ENCODE measurements at regions not wholly inside any gene's neighbourhood (a gene's known extent, or its start where the extent isn't known, plus 50 kb on each side); places are given as distances from the start of the nearest gene placed in this dataset.

DNA sequence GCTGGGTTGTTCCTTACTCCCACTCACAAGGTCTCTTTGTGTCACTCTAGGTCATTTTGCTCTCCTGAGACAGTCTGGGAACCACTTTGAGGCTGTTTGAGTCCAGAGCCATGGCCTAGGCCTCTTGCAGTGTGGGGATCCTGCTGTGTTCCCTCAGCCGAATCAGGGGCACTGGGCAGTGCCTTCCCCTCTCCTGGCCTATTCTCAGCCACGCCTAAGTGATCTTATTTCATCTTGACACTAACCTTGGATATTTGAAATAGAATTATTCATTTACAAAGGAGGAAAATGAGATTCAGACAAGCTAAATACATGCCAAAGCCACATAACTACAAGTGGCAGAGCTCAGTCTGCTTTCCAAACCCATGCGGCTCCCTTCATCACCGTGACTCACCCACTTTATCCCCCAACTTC lies 557.2 kb upstream of the TBL1XR1 start:
- Histone ChIP-seq H3K27ac (peak overlapping the region; percentile 89), H3K79me2 (peaks cover 68% of the 10 kb centered on the region), H3K9me3 (ENCODE audit: control insufficient read depth, low read length) (no peaks in the 10 kb centered on the region), H3K9ac (no peak overlapping the region), H3K36me3 (ENCODE audit: control insufficient read depth, insufficient read depth, low read length) (no peaks in the 10 kb centered on the region), H3K27me3 (ENCODE audit: control insufficient read depth, insufficient read depth, low read length) (no peaks in the 10 kb centered on the region), H3K4me2 (ENCODE audit: low read length) (no peak overlapping the region), H3K4me1 (peaks cover 86% of the 10 kb centered on the region), H3K4me3 (ENCODE audit: low read depth, low read length) (no peak overlapping the region), H2AFZ (peak overlapping the region; percentile 40)
- TF ChIP-seq, protein P1, sequence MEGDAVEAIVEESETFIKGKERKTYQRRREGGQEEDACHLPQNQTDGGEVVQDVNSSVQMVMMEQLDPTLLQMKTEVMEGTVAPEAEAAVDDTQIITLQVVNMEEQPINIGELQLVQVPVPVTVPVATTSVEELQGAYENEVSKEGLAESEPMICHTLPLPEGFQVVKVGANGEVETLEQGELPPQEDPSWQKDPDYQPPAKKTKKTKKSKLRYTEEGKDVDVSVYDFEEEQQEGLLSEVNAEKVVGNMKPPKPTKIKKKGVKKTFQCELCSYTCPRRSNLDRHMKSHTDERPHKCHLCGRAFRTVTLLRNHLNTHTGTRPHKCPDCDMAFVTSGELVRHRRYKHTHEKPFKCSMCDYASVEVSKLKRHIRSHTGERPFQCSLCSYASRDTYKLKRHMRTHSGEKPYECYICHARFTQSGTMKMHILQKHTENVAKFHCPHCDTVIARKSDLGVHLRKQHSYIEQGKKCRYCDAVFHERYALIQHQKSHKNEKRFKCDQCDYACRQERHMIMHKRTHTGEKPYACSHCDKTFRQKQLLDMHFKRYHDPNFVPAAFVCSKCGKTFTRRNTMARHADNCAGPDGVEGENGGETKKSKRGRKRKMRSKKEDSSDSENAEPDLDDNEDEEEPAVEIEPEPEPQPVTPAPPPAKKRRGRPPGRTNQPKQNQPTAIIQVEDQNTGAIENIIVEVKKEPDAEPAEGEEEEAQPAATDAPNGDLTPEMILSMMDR (IDR thresholded peaks at IDR 0.05): no peak

DNA sequence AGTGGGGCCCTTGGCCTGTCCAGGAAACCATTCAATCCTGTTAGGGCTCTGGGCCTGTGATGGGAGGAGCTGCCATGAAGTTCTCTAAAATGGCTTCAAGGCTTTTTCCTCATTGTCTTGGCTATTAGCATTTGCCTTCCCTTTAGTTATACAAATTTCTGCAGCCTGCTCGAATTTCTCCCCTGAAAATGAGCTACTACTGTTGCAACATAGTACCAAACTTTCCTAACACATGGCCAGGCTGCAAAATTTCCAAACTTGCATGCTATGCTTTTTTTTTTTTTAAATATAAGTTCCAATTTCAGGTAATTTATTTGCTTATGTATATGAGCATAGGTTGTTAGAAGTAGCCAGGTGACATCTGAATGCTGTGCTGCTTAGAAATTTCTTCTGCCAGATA lies 560.8 kb upstream of the TBL1XR1 start:
- Histone ChIP-seq H2AFZ (no peak overlapping the region), H3K9me3 (ENCODE audit: control insufficient read depth, low read length) (no peaks in the 10 kb centered on the region), H3K4me3 (ENCODE audit: low read depth, low read length) (no peak overlapping the region), H3K79me2 (peaks cover 85% of the 10 kb centered on the region), H3K27me3 (ENCODE audit: control insufficient read depth, insufficient read depth, low read length) (no peaks in the 10 kb centered on the region), H3K27ac (peak overlapping the region; percentile 89), H3K36me3 (ENCODE audit: control insufficient read depth, insufficient read depth, low read length) (no peaks in the 10 kb centered on the region), H3K4me1 (peaks cover 79% of the 10 kb centered on the region), H3K9ac (no peak overlapping the region), H3K4me2 (ENCODE audit: low read length) (no peak overlapping the region)
- TF ChIP-seq, protein P1 (IDR thresholded peaks at IDR 0.05): no peak

DNA sequence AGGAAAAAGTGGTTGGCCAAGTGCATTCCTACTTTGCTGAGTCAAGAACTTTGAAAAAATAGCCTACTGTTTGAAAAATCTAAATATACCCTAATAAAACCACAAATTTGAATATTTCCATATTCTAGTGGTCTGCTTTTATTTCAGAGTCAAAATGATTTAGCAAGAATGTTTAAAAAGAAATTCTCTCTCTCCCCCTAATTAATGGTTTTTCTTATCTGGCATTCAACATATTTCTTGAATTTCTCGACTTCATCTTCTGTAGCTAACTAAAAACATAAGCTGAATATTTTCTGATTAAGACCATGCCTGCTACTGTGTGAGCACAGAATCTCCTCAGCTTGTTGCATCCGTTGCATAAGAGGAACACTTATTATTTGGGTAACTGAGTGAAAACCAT lies 563.5 kb upstream of the TBL1XR1 start:
- Histone ChIP-seq H3K9ac (no peak overlapping the region), H3K9me3 (ENCODE audit: control insufficient read depth, low read length) (no peaks in the 10 kb centered on the region), H3K27me3 (ENCODE audit: control insufficient read depth, insufficient read depth, low read length) (no peaks in the 10 kb centered on the region), H3K27ac (peak overlapping the region; percentile 65), H2AFZ (no peak overlapping the region), H3K4me2 (ENCODE audit: low read length) (no peak overlapping the region), H3K4me3 (ENCODE audit: low read depth, low read length) (no peak overlapping the region), H3K4me1 (peaks cover 70% of the 10 kb centered on the region), H3K79me2 (peaks cover 67% of the 10 kb centered on the region), H3K36me3 (ENCODE audit: control insufficient read depth, insufficient read depth, low read length) (no peaks in the 10 kb centered on the region)
- TF ChIP-seq, protein P1 (IDR thresholded peaks at IDR 0.05): no peak

DNA sequence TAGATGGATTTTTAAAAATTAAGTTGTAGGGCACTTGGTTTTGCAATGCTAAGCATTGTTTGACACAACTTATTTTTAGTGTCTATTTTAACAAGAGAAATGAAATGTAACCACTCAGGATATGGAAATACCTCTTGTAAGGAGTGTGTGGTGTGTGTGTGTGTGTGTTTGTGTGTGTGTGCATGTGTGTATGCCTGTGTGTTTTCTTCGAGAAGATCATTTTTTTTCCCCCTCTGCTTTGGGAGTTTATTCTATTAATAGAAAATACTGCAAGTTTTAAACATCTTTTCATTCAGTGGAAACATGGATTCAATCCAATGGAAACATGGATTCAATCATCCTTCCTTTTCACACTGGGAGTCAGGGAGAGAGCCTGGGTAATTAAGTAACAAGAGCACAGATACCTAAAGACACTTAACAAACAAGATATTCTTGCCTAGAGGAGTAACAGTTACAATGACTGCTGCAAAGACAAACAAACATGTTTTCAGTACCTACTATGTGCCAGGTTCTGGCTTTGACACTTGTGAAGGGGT lies 567.2 kb upstream of the TBL1XR1 start:
- Histone ChIP-seq H2AFZ (no peak overlapping the region), H3K9me3 (ENCODE audit: control insufficient read depth, low read length) (no peaks in the 10 kb centered on the region), H3K27me3 (ENCODE audit: control insufficient read depth, insufficient read depth, low read length) (no peaks in the 10 kb centered on the region), H3K4me1 (peaks cover 55% of the 10 kb centered on the region), H3K9ac (peak overlapping the region; percentile 17), H3K27ac (peak overlapping the region; percentile 82), H3K4me3 (ENCODE audit: low read depth, low read length) (no peak overlapping the region), H3K4me2 (ENCODE audit: low read length) (no peak overlapping the region), H3K36me3 (ENCODE audit: control insufficient read depth, insufficient read depth, low read length) (no peaks in the 10 kb centered on the region), H3K79me2 (peaks cover 50% of the 10 kb centered on the region)
- TF ChIP-seq, protein P1 (IDR thresholded peaks at IDR 0.05): no peak

DNA sequence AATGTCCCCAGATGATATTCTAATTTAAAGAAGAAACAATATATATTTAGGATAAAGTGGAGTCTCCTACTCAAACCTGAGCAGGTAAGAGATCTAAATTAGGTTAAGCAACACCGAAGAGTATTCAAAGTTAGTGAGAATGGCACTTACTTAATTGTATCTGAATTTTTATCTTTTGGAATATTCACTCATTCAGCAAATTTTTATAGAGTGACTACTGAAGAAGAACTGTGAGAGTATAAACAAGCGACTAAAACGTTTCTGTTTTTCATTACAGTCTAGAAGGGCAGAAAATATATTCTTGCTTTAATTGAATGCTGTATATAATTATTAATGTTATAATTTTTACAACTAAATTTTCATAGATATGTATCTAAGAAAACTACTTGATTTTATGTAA lies 567.7 kb upstream of the TBL1XR1 start:
- Histone ChIP-seq H3K4me2 (ENCODE audit: low read length) (no peak overlapping the region), H3K36me3 (ENCODE audit: control insufficient read depth, insufficient read depth, low read length) (no peaks in the 10 kb centered on the region), H2AFZ (no peak overlapping the region), H3K79me2 (peaks cover 50% of the 10 kb centered on the region), H3K9ac (peak overlapping the region; percentile 17), H3K9me3 (ENCODE audit: control insufficient read depth, low read length) (no peaks in the 10 kb centered on the region), H3K27me3 (ENCODE audit: control insufficient read depth, insufficient read depth, low read length) (no peaks in the 10 kb centered on the region), H3K4me1 (peaks cover 55% of the 10 kb centered on the region), H3K27ac (peak overlapping the region; percentile 82), H3K4me3 (ENCODE audit: low read depth, low read length) (no peak overlapping the region)
- TF ChIP-seq, protein P1 (IDR thresholded peaks at IDR 0.05): no peak
